Loucy (cell line): ENCODE measurements at regions not wholly inside any gene's neighbourhood (a gene's known extent, or its start where the extent isn't known, plus 50 kb on each side); places are given as distances from the start of the nearest gene placed in this dataset.
"Not testable (repeated sequence)": the region's sequence is repeated elsewhere in the genome, so short reads cannot be mapped to it uniquely, and the experiment has no call there.

Experiments used
- CTCF ChIP-seq: fragments of 200-600 bp; sonication (generic); conservative IDR thresholded peaks from 2 replicates; pipeline ENCODE4 v1.5.1; 2014; ENCODE audit warnings: mild to moderate bottlenecking, antibody characterized with exemption, low read length
- EZH2phosphoT487 ChIP-seq: fragments of 200-600 bp; IDR thresholded peaks from 2 replicates; pipeline ENCODE4 v1.6.1; 2018; ENCODE audit warnings: antibody characterized with exemption, mild to moderate bottlenecking, moderate library complexity, borderline replicate concordance

GRCh38 chr12:131659484-131659883 lies 51.4 kb upstream of the SFSWAP start:
- TF ChIP-seq CTCF, EZH2phosphoT487: not testable (repeated sequence)
